ENCODE measurements at regions not wholly inside any gene's neighbourhood (a gene's known extent, or its start where the extent isn't known, plus 50 kb on each side); places are given as distances from the start of the nearest gene placed in this dataset.

GRCh38 chr3:153657046-153657445 lies 464.1 kb upstream of the ARHGEF26 start:
- no peak for DNase-seq (ENCODE audit: low read depth in 2 of 2)

- DNase-seq (ENCODE audit: low read depth in 2 of 2): no peak
Observed at GRCh38 chr3:153657461-153657860, 463.7 kb upstream of the ARHGEF26 start.

- no peak for DNase-seq (ENCODE audit: low read depth in 2 of 2)
Observed at GRCh38 chr3:153658136-153658535, 463.1 kb upstream of the ARHGEF26 start.

GRCh38 chr3:153666991-153667740 lies 454.0 kb upstream of the ARHGEF26 start:
- no peak for DNase-seq (ENCODE audit: low read depth in 2 of 2)

- no peak for DNase-seq (ENCODE audit: low read depth in 2 of 2)
Observed at GRCh38 chr3:153669527-153669926, 451.7 kb upstream of the ARHGEF26 start.

GRCh38 chr3:153670577-153670976 lies 450.6 kb upstream of the ARHGEF26 start:
- no peak for DNase-seq (ENCODE audit: low read depth in 2 of 2)

- DNase-seq (ENCODE audit: low read depth in 2 of 2): no peak
Observed at GRCh38 chr3:153673853-153674252, 447.3 kb upstream of the ARHGEF26 start.

GRCh38 chr3:153679714-153680113 lies 441.5 kb upstream of the ARHGEF26 start:
- no peak for DNase-seq (ENCODE audit: low read depth in 2 of 2)

- DNase-seq (ENCODE audit: low read depth in 2 of 2): no peak
Observed at GRCh38 chr3:153680526-153680925, 440.7 kb upstream of the ARHGEF26 start.

GRCh38 chr3:153681057-153681456 lies 440.1 kb upstream of the ARHGEF26 start:
- no peak for DNase-seq (ENCODE audit: low read depth in 2 of 2)

- DNase-seq (ENCODE audit: low read depth in 2 of 2): no peak
Observed at GRCh38 chr3:153688301-153689120, 432.7 kb upstream of the ARHGEF26 start.

GRCh38 chr3:153693207-153693606 lies 428.0 kb upstream of the ARHGEF26 start:
- DNase-seq (ENCODE audit: low read depth in 2 of 2): no peak

- DNase-seq (ENCODE audit: low read depth in 2 of 2): no peak
Observed at GRCh38 chr3:153702106-153702505, 419.1 kb upstream of the ARHGEF26 start.

- DNase-seq (ENCODE audit: low read depth in 2 of 2): no peak
Observed at GRCh38 chr3:153704115-153704514, 417.1 kb upstream of the ARHGEF26 start.

- no peak for DNase-seq (ENCODE audit: low read depth in 2 of 2)
Observed at GRCh38 chr3:153706706-153707105, 414.5 kb upstream of the ARHGEF26 start.

- DNase-seq (ENCODE audit: low read depth in 2 of 2): no peak
Observed at GRCh38 chr3:153714016-153714415, 407.2 kb upstream of the ARHGEF26 start.

- no peak for DNase-seq (ENCODE audit: low read depth in 2 of 2)
Observed at GRCh38 chr3:153714588-153715290, 406.5 kb upstream of the ARHGEF26 start.

- no peak for DNase-seq (ENCODE audit: low read depth in 2 of 2)
Observed at GRCh38 chr3:153722157-153722556, 399.0 kb upstream of the ARHGEF26 start.

- no peak for DNase-seq (ENCODE audit: low read depth in 2 of 2)
Observed at GRCh38 chr3:153731071-153731470, 390.1 kb upstream of the ARHGEF26 start.

- no peak for DNase-seq (ENCODE audit: low read depth in 2 of 2)
Observed at GRCh38 chr3:153734777-153735551, 386.2 kb upstream of the ARHGEF26 start.

- no peak for DNase-seq (ENCODE audit: low read depth in 2 of 2)
Observed at GRCh38 chr3:153740109-153740508, 381.1 kb upstream of the ARHGEF26 start.

GRCh38 chr3:153744889-153745288 lies 376.3 kb upstream of the ARHGEF26 start:
- no peak for DNase-seq (ENCODE audit: low read depth in 2 of 2)

Data from stimulated activated CD8-positive, alpha-beta memory T cell treated with anti-CD3 and anti-CD28 coated beads, Interleukin-2, amount 100 ng/mL, for 48 hours (primary cell).